22Rv1 (cell line): ENCODE measurements at regions not wholly inside any gene's neighbourhood (a gene's known extent, or its start where the extent isn't known, plus 50 kb on each side); places are given as distances from the start of the nearest gene placed in this dataset.

Source experiments
- ZFX ChIP-seq: fragments of 450-650 bp; IDR thresholded peaks from 2 replicates; pipeline ENCODE4 v1.6.1; 2017; ENCODE audit warnings: antibody characterized with exemption, borderline replicate concordance
- TF ChIP-seq, protein P1 (sequence below): fragments of 450-650 bp; IDR thresholded peaks from 2 replicates; pipeline ENCODE4 v1.5.1; 2017; ENCODE audit warnings: mild to moderate bottlenecking

DNA sequence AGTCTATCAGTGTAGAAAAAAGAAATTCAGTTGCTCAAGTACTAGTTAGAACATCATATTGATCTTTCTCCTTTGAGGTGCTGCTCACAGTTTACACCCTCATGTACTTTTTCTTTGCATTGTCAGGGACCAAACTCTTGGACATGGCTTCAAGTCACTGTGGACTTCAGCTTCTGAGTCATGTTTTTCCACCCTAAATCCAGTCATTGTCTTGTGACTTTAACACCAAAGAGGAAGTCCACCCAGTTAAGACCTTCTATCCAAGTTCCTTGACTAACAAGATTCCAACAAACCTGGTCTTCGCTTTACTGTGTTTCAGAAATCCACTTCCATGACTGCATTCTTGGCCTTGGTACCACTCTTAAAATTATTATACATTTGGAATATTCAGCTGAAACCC, 206.7 kb upstream of the ARGLU1 start:
- TF ChIP-seq, protein P1, sequence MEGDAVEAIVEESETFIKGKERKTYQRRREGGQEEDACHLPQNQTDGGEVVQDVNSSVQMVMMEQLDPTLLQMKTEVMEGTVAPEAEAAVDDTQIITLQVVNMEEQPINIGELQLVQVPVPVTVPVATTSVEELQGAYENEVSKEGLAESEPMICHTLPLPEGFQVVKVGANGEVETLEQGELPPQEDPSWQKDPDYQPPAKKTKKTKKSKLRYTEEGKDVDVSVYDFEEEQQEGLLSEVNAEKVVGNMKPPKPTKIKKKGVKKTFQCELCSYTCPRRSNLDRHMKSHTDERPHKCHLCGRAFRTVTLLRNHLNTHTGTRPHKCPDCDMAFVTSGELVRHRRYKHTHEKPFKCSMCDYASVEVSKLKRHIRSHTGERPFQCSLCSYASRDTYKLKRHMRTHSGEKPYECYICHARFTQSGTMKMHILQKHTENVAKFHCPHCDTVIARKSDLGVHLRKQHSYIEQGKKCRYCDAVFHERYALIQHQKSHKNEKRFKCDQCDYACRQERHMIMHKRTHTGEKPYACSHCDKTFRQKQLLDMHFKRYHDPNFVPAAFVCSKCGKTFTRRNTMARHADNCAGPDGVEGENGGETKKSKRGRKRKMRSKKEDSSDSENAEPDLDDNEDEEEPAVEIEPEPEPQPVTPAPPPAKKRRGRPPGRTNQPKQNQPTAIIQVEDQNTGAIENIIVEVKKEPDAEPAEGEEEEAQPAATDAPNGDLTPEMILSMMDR: no peak
- no peak for TF ChIP-seq ZFX
